Kasumi-1 (cell line): ENCODE measurements at regions not wholly inside any gene's neighbourhood (a gene's known extent, or its start where the extent isn't known, plus 50 kb on each side); places are given as distances from the start of the nearest gene placed in this dataset.
"Not testable (repeated sequence)": the region's sequence is repeated elsewhere in the genome, so short reads cannot be mapped to it uniquely, and the experiment has no call there.

Source experiments
- DNase-seq, 2 experiments: peaks; one replicate each; lab custom pipeline; 2025; lab: John Stamatoyannopoulos, UW

DNA sequence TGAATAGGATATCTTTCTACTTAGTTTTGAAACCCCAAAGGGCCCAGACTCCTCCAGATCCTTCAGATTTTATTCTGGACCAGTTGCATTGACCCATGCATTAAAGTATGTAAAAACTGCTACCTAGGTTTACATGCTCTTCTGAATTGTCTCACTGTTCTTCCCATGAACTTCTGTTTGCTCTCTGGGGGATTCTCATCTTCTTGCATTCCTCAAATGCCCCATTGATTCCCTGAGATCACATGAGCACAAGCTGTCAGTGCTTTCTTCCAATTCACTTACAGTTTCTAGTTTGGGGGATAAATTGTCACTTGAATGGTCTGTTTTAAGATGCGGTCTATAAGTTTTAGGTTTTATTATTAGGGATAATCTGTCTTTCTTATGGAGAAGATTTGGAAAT lies 188.9 kb upstream of the KIF2B start:
- no peak for DNase-seq

DNA sequence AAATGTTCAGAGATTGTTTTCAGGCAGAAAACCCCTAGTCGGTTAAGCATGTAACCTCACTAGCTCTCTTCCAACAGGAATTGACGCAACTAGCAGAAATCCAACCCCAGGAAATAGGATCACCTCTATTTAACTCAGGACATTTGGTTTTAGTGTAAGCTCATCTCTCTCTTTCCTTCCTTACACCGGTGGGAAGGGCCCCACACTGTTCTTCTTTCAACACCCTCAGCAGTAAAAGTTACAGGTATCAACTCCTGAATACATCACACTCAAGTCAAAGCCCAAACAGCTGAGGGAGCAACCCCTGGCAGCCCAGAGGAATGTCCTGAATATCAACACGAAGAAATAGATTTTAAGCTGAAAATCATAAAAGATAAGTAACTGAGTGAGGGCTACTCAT lies 191.2 kb upstream of the KIF2B start:
- DNase-seq = no peak

DNA sequence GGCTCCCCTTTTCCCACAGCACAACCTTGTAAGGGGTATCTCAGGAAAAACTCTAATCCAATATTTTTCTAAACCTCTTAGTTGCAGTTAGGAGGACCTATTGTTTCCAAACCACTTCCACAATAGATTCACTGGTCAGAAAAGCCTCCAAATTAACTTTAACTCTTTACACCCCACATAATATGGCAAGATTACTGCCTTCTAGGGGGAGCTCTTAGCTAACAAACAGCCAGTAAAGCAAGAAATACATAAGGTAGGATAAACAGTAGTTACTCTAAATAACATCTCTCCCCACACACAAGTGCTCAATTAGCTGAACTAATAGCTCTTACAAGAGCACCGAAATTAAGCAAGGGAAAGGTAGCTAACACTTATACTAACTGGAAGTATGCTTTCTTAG lies 192.1 kb upstream of the KIF2B start:
- DNase-seq = no peak

DNA sequence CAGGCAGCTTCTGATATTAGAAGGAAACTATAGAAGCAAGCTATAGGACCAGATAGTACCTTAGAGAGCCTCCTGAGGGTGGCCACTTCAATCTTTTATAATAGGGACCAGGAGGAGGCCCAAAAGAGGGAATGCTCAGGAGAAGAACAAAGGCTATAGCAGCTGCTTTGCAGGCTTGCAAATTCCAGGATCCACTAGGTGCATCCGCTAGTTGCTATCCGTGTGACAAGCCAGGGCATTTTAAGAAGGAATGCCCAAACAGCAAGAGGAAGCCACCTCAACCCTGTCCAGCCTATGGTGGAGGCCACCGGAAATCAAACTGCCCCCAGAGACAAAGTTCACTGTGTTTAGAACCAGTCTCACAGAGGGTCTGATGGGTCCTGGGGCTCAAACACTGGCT lies 192.6 kb upstream of the KIF2B start:
- no peak for DNase-seq

DNA sequence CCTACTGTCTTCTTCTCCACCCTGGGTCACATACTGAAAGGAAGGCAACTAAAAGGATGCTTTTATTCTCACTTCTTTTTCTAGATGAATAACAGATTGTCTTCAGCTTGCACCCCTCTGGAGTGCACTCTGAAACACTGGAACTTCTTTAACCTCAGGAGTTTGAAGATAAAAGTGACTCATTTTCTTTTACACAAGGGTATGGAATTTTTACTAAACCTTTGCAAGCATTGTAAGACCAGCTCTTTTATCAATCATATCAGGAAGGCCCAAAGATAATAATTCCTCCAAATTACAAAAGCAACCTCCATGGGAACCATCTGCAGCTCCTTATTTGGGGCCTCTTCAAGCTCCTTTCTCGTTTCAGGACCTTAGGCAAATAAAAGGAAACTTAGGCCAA lies 193.5 kb upstream of the KIF2B start:
- DNase-seq = no peak

DNA sequence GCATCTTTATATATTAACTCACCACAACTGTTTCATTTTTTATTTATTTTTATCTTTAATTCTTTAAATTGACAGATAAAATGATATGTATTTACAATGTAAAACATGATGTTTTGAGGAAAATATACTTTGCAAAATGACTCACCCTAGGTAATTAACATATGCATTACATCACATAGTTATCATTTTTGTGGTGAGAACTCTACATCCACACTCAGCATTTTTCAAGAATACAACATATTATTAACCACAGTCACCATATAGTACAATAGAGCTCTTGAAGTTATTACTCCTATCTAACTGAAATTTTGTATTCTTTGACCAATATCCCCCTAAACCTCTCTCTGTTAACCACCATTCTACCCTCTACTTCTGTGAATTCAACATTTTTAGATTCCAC lies 194.7 kb upstream of the KIF2B start:
- DNase-seq = no peak

DNA sequence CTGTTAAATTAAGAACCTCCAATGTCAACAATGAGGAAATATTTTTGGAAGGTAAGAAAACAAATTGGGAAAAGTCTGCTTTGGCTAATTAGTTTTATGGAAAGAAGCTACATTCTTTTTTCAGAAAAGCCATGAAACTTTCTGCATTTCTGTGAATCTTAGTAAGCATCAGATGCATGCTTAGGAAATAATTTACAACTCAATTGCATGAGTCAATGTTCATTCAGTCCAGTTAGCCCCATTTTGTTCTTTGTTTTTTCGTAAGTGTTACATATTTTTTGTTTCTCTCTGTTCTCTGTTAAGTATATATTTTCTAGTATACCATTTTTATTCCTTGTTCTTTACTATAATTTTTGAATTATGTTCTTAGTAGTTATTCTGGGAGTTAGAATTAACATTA lies 195.2 kb upstream of the KIF2B start:
- DNase-seq = no peak

GRCh38 chr17:53626286-53626685 lies 196.4 kb upstream of the KIF2B start:
- peak; percentile 3 to 6 for DNase-seq

DNA sequence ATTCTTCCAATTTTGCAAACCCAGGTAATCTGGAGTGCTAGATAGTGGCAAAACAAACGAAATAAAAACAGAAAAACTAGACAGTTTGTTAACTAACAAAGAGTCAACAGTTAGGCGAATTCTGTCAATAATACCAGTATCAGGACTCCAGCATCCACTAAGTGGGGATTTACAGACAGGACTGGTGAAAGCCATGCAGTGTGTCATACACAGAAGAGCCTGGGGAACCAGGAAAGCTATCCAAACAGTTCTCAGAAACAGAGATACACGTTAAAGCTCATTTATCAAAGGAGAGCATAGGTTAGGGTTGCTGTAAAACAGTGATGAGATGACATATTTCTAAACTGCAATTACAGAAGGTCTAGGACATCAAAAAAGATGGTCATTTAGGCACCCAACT lies 203.7 kb upstream of the KIF2B start:
- DNase-seq = no peak

DNA sequence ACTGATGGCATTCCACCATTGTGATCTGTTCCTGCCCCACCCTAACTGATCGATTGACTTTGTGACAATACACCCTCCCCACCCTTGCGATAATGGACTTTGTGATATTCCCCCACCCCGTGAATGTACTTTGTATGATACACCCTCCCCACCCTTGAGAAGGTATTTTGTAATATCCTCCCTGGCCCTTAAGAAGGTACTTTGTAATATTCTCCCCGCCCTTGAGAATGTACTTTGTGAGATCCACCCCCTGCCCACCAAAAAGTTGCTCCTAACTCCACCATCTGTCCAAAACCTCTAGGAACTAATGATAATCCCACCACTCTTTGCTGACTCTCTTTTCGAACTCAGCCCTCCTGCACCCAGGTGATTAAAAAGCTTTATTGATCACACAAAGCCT lies 214.5 kb upstream of the KIF2B start:
- DNase-seq = not testable (repeated sequence)

DNA sequence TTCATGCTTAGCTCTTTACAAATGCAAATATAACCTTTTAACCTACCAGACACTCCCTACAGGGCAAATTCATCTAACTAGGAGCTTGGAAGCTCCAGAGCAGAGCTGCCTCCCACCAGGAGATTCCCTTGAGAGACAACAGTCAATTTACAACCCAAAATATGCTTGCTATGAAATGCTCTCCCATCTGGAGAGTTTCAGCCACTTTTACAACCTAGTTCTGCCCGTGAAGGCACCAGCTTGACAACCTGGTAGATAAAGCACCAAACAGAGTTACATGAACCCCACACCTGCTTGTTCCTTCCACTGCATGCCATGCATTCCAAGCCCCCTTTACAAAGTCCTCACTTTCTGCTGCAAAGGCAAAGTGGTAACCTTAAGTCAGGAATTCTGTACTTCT lies 215.3 kb upstream of the KIF2B start:
- DNase-seq = no peak

GRCh38 chr17:53588317-53588716 lies 234.4 kb upstream of the KIF2B start:
- DNase-seq = no peak

- no peak for DNase-seq
Observed at GRCh38 chr17:53574038-53574437, 248.7 kb upstream of the KIF2B start.

DNA sequence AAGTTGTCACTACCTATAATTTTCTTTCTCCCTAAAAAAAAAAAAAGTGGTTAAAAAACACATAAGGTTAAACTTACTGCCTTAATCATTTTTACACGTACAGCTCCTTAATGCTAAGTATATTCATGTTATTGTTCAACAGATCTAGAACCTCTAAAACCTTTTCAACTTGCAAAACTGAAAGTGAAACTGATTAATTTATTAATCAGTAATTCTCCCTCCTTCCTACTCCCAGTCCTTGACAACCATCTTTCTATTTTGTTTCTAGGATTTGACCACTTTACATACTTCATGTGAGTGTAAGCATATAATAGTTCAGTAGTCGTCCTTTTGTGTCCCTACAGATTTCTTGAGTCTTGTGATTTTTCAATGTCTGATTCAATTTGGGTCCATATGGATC lies 251.4 kb upstream of the KIF2B start:
- DNase-seq = no peak

- no peak for DNase-seq
Observed at GRCh38 chr17:53570731-53571130, 252.0 kb upstream of the KIF2B start.

DNA sequence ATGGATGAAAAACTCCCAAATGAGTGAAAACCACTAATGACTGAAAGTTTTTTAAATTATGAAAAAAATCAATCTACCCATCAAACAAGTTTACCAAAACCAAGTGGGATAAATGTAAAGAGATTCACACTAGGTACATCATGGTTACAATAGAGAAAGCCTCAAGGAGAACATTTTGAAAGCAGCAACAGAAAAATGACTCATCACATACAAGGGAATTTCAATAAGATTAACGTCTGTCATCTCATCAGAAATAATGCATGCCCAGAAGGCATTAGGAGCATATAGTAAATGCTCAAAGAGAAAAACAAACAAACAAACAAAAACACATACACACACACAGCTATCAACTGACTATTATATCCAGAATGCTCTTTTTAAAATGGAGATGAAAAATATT lies 261.8 kb upstream of the KIF2B start:
- DNase-seq = no peak

- no peak for DNase-seq
Observed at GRCh38 chr17:53548252-53548651, 274.5 kb upstream of the KIF2B start.

- no peak for DNase-seq
Observed at GRCh38 chr17:53543472-53543871, 279.3 kb upstream of the KIF2B start.

GRCh38 chr17:53538129-53538617 lies 284.6 kb upstream of the KIF2B start:
- no peak for DNase-seq

- peak in 1 of 2 experiments; percentile 13 for DNase-seq
Observed at GRCh38 chr17:53527473-53527872, 295.3 kb upstream of the KIF2B start.

DNA sequence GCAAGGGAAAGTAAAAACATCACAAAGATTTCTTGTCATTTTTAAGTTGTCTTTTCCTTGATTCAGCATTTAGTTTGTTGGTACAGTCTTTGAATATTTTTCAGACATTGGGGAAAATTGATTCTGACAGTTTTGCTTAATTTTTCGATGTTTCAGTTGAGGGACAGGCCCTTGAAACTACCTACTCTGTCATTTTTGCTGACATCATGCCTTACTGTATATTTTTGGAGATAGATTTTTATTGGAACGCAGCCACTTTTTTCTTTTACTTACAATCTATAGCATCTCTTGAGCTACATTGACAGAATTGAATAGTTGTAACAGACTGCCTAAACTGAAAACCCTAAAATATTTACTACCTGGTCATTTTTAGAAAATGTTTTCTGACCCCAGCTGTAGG lies 297.1 kb upstream of the KIF2B start:
- no peak for DNase-seq

DNA sequence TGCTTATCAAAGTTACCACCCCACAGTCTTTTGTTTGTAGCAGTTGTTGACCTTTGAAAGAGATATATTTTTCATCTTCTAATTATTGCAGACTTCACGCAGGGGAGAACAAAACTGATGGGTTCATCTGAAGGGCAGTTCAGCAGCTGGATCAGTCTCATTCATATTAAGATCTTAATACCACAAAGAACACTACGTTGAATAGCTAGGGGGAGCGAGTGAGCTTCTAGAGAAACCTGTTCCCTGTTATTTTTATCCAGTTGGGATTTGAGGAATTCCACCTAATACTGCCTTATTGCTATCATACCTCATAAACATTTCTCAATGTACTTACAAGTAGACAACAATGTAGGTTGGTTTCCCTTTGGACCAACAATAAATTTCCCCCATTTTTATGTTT lies 306.1 kb upstream of the KIF2B start:
- DNase-seq = peak in 1 of 2 experiments; percentile 14

GRCh38 chr17:53499277-53499676 lies 323.4 kb upstream of the KIF2B start:
- DNase-seq = no peak

GRCh38 chr17:53496356-53496755 lies 326.4 kb upstream of the KIF2B start:
- DNase-seq = no peak

- DNase-seq = no peak
Observed at GRCh38 chr17:53492532-53492931, 330.2 kb upstream of the KIF2B start.
